Central memory CD8-positive, alpha-beta T cell (primary cell): ENCODE measurements at regions not wholly inside any gene's neighbourhood (a gene's known extent, or its start where the extent isn't known, plus 50 kb on each side); places are given as distances from the start of the nearest gene placed in this dataset.

Source experiments
- ATAC-seq: fragments of 150-1000 bp; cut with Tn5 transposase; replicated peaks from 2 replicates; pipeline ENCODE4 v1.10.0; 2022; ENCODE audit warnings: mild to moderate bottlenecking, moderate FRiP score, moderate number of reproducible peaks; ENCODE audit not compliant: poor library complexity, severe bottlenecking; ENCODE audit errors: extremely low read depth
- DNase-seq, 2 donors: peaks; one replicate each; pipeline ENCODE4 v3.0.0; 2021; ENCODE audit warnings: low spot score in 2 of 2
- H3K27ac Mint-ChIP-seq: one replicate; pipeline ENCODE4 v1.8.0; 2022; ENCODE audit warnings: low read depth, mild to moderate bottlenecking, moderate library complexity, mixed read lengths
- H3K27me3 Mint-ChIP-seq: one replicate; pipeline ENCODE4 v1.8.0; 2022; ENCODE audit warnings: mixed read lengths
- H3K36me3 Mint-ChIP-seq: one replicate; pipeline ENCODE4 v1.8.0; 2022; ENCODE audit warnings: mild to moderate bottlenecking, moderate library complexity, mixed read lengths; ENCODE audit not compliant: insufficient read depth
- H3K4me1 Mint-ChIP-seq: one replicate; pipeline ENCODE4 v1.8.0; 2022; ENCODE audit warnings: mixed read lengths
- H3K4me3 Mint-ChIP-seq: one replicate; pipeline ENCODE4 v1.8.0; 2022; ENCODE audit warnings: mild to moderate bottlenecking, moderate library complexity, mixed read lengths
- H3K9me3 Mint-ChIP-seq: one replicate; pipeline ENCODE4 v1.8.0; 2022; ENCODE audit warnings: mixed read lengths

- Mint-ChIP-seq H3K27ac (no peak overlapping the region), H3K4me3 (no peak overlapping the region), H3K4me1 (no peaks in the 10 kb centered on the region), H3K9me3 (no peaks in the 10 kb centered on the region), H3K36me3 (no peaks in the 10 kb centered on the region), H3K27me3 (peaks cover 71% of the 10 kb centered on the region)
- no peak for DNase-seq
- no peak for ATAC-seq
Observed at GRCh38 chr5:1698589-1699316, 100.9 kb downstream of the MRPL36 start.

GRCh38 chr5:1692381-1692780, 107.3 kb downstream of the MRPL36 start:
- Mint-ChIP-seq H3K4me3 (no peak overlapping the region), H3K9me3 (no peaks in the 10 kb centered on the region), H3K36me3 (no peaks in the 10 kb centered on the region), H3K4me1 (no peaks in the 10 kb centered on the region), H3K27ac (no peak overlapping the region), H3K27me3 (peaks cover 11% of the 10 kb centered on the region)
- DNase-seq (no peak), ATAC-seq (no peak)

DNA sequence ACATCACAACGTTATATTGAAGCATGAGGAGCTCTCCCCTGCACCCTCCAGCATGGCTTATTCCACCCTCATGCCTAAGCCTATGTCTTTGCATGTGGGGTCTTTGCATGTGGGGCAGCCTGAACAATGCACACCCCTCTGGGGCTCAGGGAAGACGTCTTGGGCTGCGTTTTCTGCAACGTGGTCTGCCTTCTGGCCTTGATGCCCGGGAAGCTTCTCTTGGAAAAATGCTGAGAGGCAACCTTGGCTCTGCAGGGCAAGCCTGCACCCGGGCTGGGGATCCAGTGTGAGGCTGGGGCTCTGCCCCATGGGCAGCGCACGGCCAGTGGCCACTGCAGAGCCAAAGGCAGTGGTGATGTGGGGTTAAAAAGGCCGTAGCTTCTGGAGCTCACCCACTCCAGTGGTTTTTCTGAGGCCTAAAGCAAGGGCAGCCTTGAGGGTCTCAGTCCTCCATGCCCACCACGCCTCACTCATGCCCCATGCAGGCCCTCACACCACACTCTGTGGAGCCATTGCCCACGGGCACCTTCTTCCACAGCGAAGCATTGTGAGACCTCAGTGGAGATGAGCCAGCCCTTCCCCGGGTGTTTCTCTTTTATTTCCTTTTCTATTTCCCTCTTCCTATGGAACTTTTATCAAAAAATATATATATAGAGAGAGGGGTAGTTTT, 112.2 kb downstream of the MRPL36 start:
- DNase-seq (no peak), ATAC-seq (no peak)
- Mint-ChIP-seq H3K27ac (no peak overlapping the region), H3K27me3 (peaks cover 10% of the 10 kb centered on the region), H3K4me3 (no peak overlapping the region), H3K4me1 (no peaks in the 10 kb centered on the region), H3K36me3 (no peaks in the 10 kb centered on the region), H3K9me3 (no peaks in the 10 kb centered on the region)

GRCh38 chr5:1686016-1686802, 113.4 kb downstream of the MRPL36 start:
- ATAC-seq: no peak
- Mint-ChIP-seq H3K4me1 (no peaks in the 10 kb centered on the region), H3K9me3 (no peaks in the 10 kb centered on the region), H3K4me3 (no peak overlapping the region), H3K27ac (no peak overlapping the region), H3K36me3 (no peaks in the 10 kb centered on the region), H3K27me3 (peaks cover 18% of the 10 kb centered on the region)
- no peak for DNase-seq

DNA sequence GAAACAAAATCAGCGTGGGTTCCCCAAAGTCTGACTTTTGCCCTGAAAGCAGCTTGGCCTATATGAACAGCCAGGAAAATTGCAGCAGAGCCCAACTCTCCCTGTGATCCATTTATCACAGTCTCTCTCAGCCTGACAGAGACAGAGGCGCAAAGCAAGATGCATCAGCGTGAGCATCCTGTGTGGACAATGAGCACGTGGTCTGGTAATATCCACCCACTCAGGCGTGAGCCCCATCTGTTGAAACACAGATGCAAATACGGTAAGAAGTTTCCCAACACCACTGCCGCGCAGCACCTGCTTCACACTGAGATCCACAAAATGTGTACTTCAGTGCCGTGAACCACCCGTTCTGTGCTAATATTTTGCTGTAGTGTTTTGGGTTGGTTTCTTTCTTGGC, 114.6 kb downstream of the MRPL36 start:
- no peak for ATAC-seq

GRCh38 chr5:1681955-1682354, 117.7 kb downstream of the MRPL36 start:
- Mint-ChIP-seq H3K4me1 (no peaks in the 10 kb centered on the region), H3K4me3 (no peak overlapping the region), H3K27me3 (peaks cover 60% of the 10 kb centered on the region), H3K36me3 (no peaks in the 10 kb centered on the region), H3K9me3 (no peaks in the 10 kb centered on the region), H3K27ac (no peak overlapping the region)
- ATAC-seq (no peak), DNase-seq (no peak)

More for the DNA sequence above, 114.6 kb downstream of the MRPL36 start:
- Mint-ChIP-seq H3K27ac (no peak overlapping the region), H3K4me3 (no peak overlapping the region), H3K4me1 (no peaks in the 10 kb centered on the region), H3K36me3 (no peaks in the 10 kb centered on the region), H3K27me3 (peaks cover 29% of the 10 kb centered on the region), H3K9me3 (no peaks in the 10 kb centered on the region)
- DNase-seq: no peak

DNA sequence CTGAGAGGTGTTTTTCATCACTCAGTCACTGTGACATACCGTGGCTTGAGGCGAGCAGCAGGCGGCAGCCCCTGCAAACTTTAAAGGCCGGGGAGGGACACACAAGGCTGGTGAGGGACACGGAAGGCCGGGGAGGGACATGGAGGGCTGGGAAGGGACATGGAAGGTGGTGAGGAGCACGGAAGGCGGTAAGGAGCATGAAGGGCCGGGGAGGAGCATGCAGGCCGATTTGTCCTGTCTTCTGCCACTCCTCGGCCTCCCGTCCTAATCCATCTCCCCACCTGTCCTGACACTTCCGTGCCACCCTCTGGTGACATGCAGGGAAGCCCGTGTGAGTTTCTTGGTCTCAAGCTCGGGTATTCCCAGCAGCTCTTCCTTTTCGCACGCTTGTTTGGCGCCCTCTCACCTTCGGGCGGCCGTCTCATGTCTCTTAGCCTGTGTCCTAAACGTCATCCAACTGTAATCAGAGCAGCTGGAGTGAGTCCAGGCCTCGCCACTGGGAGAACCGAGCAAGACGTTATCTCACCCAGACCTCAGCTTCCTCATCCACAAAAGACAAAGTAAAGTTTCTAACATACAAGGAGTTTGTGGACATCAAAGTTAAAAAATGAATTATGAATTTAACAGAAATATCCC, 126.5 kb downstream of the MRPL36 start:
- Mint-ChIP-seq H3K4me1 (peaks cover 13% of the 10 kb centered on the region), H3K27ac (no peak overlapping the region), H3K27me3 (peaks cover 95% of the 10 kb centered on the region), H3K4me3 (no peak overlapping the region), H3K36me3 (no peaks in the 10 kb centered on the region), H3K9me3 (no peaks in the 10 kb centered on the region)
- no peak for ATAC-seq
- DNase-seq: no peak

- peaks cover 90% of the 10 kb centered on the region for H3K27me3 Mint-ChIP-seq
- H3K4me3 Mint-ChIP-seq: no peak overlapping the region
- ATAC-seq: no peak
- H3K9me3 Mint-ChIP-seq: no peaks in the 10 kb centered on the region
- no peak for DNase-seq
- H3K36me3 Mint-ChIP-seq: no peaks in the 10 kb centered on the region
- H3K27ac Mint-ChIP-seq: no peak overlapping the region
- H3K4me1 Mint-ChIP-seq: peaks cover 16% of the 10 kb centered on the region
Observed at GRCh38 chr5:1672396-1672795, 127.2 kb downstream of the MRPL36 start.

DNA sequence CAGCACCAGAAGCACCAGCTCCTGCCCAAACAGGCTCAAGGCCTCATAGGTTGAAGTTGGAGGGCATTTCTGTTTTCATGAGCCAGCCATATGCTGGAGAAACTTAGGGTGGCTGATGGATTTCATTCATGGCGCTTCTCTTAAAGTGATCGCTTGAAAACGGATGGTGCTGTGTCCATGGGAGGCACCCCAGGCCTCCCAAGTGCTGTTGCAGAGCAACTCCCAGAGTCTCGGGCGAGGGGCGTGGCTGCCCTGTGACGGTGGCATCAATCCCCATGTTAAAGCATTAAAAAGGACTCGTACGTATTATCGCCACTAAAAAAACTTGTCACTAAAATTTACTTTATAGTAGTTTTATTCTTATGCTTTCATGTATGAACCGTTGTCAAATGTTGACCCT, 128.3 kb downstream of the MRPL36 start:
- no peaks in the 10 kb centered on the region for H3K9me3 Mint-ChIP-seq
- H3K4me3 Mint-ChIP-seq: no peak overlapping the region
- ATAC-seq (no peak), DNase-seq (no peak)
- peaks cover 88% of the 10 kb centered on the region for H3K27me3 Mint-ChIP-seq
- no peak overlapping the region for H3K27ac Mint-ChIP-seq
- peaks cover 16% of the 10 kb centered on the region for H3K4me1 Mint-ChIP-seq
- no peaks in the 10 kb centered on the region for H3K36me3 Mint-ChIP-seq

DNA sequence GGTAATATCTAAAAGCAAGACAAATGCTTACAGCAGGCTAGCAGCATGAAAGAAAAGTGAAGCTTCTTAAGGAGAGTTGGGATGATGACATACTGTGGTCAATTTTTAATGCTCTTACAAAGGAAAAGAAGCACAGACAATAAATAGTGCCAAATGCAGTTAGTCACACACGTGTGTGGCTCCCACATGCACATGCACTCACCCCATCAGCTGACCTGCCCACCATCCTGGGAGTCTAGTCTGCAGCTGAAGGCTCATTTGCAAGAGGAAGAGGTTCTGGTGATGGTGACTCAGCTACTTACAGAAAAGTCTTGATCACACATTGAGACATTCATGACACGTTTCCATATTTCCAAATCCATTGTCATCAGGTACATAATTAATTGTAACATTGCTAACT, 129.3 kb downstream of the MRPL36 start:
- Mint-ChIP-seq H3K27me3 (peaks cover 88% of the 10 kb centered on the region), H3K9me3 (no peaks in the 10 kb centered on the region), H3K36me3 (no peaks in the 10 kb centered on the region), H3K4me3 (no peak overlapping the region), H3K27ac (no peak overlapping the region), H3K4me1 (peaks cover 22% of the 10 kb centered on the region)
- DNase-seq (no peak), ATAC-seq (no peak)

GRCh38 chr5:1669276-1670155, 130.1 kb downstream of the MRPL36 start:
- DNase-seq (no peak), ATAC-seq (no peak)
- peaks cover 22% of the 10 kb centered on the region for H3K4me1 Mint-ChIP-seq
- H3K9me3 Mint-ChIP-seq: no peaks in the 10 kb centered on the region
- H3K36me3 Mint-ChIP-seq: no peaks in the 10 kb centered on the region
- H3K27ac Mint-ChIP-seq: no peak overlapping the region
- H3K4me3 Mint-ChIP-seq: no peak overlapping the region
- H3K27me3 Mint-ChIP-seq: peaks cover 88% of the 10 kb centered on the region
